ENCODE measurements at regions not wholly inside any gene's neighbourhood (a gene's known extent, or its start where the extent isn't known, plus 50 kb on each side); places are given as distances from the start of the nearest gene placed in this dataset.

DNA sequence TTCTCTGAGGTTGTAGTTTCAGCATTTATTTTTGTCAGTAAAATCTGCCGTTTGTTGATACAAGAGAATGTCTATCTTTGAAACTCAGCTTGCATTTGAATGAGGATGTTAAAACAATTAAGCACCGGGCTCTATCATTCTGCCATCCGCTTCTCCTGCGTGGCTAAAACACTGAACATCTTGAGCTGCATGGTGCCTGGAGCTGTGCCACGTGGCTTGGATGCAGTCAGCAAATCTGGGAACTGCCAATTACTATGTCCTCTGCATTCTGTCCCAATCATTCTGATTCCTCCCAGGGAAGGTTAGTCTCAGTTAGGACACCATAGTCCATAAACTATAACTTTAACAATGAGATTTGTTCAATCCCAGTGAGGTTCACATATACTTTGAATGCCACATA is 598.4 kb downstream of the FBXO15 start:
- TF ChIP-seq POLR2A (IDR thresholded peaks at IDR 0.05) (no peak), CTCF (IDR thresholded peaks at IDR 0.05) (no peak), POLR2AphosphoS5 (IDR thresholded peaks at IDR 0.05; ENCODE audit: insufficient read depth in 1 of 2, low read depth in 1 of 2) (no peak)

Measured in vagina (tissue), 2 donors.